NCI-H146 (cell line): ENCODE measurements at regions not wholly inside any gene's neighbourhood (a gene's known extent, or its start where the extent isn't known, plus 50 kb on each side); places are given as distances from the start of the nearest gene placed in this dataset.
"Not testable (repeated sequence)": the region's sequence is repeated elsewhere in the genome, so short reads cannot be mapped to it uniquely, and the experiment has no call there.

ENCODE experiments used
- DNase-seq: peaks from one replicate; lab custom pipeline; 2025; lab: John Stamatoyannopoulos, UW

GRCh38 chr20:29296256-29297230 is 1960.9 kb upstream of the DEFB115 start:
- DNase-seq, result no peak

DNA sequence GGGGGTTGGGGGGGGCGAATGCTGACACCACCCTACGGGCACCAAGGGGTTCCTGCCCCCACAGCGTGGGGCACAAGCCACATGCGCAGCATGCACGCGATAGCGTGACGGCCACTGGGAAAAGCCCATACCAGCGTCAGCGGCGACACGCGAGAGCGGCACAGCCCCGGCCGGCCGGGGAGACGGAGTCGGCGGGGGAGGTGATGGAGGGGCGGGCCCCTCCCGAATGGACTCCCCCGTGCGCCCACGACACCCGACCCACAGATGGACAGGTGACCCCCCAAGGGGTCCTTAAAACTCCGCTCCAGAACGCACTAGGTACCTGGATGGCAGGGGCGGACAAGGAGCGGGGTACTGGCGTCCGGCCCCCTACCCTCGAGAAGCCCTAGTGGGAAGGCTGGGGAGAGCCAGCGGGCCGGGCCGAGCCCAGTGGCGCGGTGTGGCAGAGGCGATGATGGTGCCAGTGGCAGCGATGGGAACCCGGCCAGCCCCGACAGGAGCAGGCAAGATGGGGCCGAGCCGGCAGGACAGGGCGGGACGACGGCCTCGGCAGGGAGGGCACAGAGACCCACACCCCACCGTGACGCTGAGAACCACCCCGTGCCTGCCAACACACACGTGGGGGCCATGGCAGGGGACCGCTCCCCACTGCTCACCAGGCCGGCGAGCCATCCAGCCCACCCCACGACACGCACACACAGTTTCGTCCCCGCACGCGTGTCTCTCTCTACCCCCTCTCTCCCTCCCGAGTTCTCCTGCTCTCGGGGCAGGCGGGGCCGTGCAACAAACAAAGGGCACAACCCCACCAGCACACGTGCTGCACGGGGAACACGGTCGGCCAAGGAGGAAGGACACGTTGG is 1959.8 kb upstream of the DEFB115 start:
- DNase-seq, result no peak

DNA sequence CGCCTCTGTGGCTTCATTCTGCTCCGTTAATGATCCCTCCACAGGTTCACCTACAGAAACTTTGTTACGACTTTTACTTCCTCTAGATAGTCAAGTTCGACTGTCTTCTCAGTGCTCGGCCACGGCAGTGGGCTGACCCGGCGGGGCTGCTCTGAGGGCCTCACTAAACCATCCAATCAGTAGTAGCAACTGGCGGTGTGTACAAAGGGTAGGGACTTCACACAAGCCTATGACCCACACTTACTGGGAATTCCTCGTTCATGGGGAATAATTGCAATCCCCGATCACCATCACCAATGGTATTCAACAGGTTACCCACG is 1959.2 kb upstream of the DEFB115 start:
- no peak for DNase-seq

DNA sequence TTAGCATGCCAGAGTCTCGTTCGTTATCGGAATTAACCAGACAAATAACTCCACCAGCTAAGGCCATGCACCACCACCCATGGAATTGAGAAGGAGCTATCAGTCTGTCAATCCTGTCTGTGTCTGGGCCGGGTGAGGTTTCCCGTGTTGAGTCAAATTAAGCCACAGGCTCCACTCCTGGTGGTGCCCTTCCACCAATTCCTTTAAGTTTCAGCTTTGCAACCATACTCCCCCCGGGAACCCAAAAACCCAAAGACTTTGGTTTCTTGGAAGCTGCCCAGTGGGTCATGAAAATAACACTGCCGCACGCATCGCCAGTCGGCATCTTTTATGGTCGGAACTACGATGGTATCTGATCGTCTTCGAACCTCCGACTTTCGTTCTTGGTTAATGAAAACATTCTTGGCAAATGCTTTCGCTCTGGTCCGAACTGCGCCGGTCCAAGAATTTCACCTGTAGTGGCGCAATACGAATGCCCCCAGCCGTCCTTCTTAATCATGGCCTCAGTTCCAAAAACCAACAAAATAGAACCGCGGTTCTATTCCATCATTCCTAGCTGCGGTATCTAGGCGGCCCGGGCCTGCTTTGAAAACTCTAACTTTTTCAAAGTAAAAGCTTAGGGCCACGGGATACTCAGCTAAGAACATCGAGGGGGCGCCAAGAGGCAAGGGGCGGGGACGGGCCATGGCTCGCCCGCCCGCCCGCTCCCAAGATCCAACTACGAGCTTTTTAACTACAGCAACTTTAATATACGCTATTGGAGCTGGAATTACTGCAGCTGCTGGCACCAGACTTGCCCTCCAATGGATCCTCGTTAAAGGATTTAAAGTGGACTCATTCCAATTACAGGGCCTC is 1958.5 kb upstream of the DEFB115 start:
- no peak for DNase-seq

DNA sequence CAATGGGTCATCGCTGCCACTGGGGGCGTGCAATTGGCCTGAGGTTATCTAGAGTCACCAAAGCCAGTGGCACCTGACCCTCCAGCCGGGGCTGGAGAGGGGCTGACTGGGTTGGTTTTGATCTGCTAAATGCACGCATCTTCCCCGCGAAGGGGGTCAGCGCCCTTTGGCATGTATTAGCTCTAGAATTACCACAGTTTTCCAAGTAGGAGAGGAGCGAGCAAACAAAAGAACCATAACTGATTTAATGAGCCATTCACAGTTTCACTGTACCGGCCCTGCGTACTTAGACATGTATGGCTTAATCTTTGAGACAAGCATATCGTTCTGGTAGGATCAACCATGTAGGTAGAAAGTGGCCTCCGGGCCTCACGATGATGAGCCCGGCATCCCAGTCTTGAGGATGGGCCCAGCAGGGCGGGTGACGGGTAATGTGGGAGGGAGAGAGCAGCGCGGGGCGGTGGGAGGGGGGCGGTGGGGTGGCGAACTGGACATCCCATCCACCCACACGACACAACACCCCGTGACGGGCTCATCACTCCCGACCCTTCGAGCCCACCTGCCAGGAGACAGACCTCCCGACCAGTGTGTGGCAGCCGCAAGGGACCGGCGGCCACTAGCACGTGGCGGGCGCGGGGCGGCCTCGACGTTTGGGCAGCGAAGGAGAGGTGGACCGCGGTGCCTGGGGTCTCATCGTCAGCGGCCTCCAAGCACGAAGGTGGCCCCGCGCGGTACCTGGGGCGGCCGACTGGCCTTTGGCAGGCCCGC is 1957.5 kb upstream of the DEFB115 start:
- DNase-seq, result no peak

GRCh38 chr20:29300579-29301551 is 1956.6 kb upstream of the DEFB115 start:
- DNase-seq, result no peak

DNA sequence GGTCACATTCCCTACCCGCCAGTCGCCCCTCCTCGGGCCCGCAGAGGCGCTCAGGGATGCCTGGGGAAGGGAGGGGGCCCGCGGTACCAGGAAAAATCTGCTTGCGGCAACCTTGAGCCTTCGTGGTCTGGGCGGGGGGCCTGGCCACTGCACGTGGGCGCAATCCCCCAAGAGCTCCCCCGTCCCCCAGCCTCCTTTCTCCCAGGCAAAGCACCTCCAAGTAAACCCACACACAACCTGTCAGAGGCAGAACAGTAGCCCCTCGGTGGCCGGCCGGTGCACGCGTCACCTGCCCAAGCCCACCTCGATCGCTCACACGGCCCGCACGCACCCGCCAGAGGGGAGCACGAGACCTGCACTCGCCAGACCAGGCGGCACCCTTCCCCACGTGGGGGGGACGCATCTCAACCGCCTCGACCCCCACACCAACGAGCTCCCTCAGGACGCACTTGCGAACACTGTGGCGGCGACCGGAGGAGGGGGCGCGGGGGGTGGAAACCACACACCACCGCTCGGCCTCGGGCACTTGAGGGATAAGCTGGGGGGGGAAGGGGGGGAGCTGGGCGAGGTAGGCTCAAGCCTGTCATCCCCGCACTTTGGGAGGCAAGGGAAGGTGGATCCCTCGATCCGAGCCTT is 1955.7 kb upstream of the DEFB115 start:
- DNase-seq, result no peak

- no peak for DNase-seq
Observed at GRCh38 chr20:29302979-29303644, 1954.4 kb upstream of the DEFB115 start.

DNA sequence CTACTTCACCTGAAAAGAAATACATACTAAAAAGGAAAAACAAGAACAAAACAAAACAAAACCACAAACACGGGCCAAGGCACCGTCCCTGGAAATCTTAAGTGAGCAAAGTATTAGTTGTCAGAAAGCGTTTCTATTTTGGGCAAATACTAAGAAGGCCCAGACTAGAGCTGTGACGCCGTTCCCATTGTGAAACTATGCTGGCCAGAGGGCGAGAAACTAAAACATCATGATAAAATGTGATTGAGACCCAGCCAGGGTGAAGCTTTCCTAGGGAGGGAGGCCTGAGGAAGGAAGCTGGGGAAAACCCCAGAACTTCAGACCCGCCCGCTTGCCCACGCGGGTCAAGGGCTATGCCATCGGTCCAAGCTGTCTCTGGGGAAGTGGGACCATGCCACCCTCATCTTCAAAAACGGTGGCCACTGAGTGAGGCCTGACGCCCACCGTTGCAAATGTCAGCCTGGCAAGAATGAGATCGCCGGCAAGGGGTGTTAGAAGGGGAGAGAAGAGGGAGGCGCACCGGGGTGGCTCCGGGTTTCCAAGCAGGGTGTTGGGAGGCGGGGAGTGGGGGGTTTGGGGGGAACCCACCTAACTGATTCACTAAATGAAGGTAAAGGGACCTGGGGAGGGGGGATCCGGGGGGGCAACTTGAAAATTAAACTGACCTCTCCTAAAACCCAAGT is 1950.9 kb upstream of the DEFB115 start:
- DNase-seq, result no peak

DNA sequence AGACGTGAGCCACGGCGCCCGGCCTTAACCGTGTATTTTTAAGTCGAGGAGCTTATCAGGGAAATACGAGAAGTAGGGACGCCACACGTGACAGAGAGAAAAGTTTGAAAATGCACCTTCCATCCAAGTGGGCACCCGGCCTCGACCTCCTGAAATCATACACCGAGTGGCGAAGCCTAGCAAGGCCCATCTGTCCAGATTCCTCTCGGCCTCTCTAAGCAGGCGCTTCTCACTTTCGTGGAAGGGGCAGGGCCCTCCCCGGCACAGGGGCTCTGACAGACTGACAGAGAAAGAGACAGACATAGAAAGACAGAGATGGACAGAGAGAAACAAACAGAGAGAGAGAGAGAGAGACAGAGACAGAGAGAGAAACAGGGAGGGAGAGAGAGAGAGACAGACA is 1950.0 kb upstream of the DEFB115 start:
- not testable (repeated sequence) for DNase-seq

DNA sequence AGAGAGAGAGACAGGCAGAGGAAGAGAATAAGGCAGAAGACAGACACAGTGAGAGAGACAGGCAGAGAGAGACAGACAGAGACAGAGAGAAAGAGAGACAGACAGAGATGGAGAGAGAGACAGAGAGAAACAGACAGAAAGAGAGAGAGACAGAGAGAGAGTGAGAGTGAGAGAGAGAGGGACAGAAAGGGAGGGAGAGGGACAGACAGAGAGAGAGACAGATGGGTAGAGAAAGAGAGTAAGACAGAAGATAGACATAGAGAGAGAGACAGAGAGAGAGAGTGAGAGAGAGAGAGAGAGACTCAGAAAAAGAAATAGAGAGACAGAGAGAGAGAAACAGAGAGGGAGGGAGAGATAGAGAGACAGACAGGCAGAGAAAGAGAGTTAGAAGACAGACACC is 1948.5 kb upstream of the DEFB115 start:
- DNase-seq, result not testable (repeated sequence)

GRCh38 chr20:29309481-29309880 is 1948.0 kb upstream of the DEFB115 start:
- DNase-seq, result not testable (repeated sequence)

DNA sequence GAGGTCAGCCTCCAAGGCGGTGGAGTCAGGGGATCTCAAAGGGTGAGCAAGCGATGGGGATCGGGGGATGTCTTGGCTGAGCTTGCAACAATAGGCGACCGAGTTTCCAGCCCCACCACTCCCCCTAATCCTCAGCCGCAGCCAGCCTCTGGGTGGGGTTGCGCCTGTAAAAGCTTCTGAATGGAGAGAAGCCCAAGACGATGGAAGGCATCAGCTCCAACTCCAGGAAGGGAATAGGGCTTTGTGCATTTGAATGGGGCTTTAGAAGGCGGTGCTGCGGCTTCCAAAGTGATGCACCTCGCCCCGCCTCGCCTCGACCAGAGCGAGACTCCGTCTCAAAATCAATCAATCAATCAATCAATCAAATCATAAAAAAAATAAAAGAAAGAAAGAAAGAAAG is 1946.4 kb upstream of the DEFB115 start:
- DNase-seq, result not testable (repeated sequence)

GRCh38 chr20:29312679-29313078 is 1944.8 kb upstream of the DEFB115 start:
- not testable (repeated sequence) for DNase-seq

DNA sequence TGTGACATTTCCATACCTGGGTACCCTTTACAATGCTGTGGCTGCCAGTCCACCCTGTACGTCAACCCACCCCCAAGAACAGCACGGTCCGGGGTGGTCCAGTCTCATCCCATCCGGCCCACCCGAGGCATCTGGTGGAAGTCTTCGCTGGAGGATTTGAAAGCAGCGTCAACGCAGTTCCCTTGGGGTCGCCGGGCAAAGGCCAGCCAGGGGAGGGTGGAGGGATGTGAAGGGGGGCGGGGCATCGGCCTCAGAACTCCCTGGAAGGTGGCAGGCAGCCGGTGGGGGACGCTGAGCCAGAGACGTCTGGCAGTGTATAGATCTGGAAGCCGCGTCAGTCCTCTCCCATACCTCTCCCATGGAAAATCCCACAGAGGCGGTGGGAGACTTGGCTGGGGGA is 1944.0 kb upstream of the DEFB115 start:
- no peak for DNase-seq

- DNase-seq, result no peak
Observed at GRCh38 chr20:29314294-29314693, 1943.2 kb upstream of the DEFB115 start.

GRCh38 chr20:29318871-29319461 is 1938.5 kb upstream of the DEFB115 start:
- no peak for DNase-seq

- no peak for DNase-seq
Observed at GRCh38 chr20:29319725-29320124, 1937.7 kb upstream of the DEFB115 start.
